H1 (cell line): ENCODE measurements at regions not wholly inside any gene's neighbourhood (a gene's known extent, or its start where the extent isn't known, plus 50 kb on each side); places are given as distances from the start of the nearest gene placed in this dataset.

Experiments used
- CTCF ChIA-PET: fragments of 300-600 bp; sonication (Branson Sonifier 250); formaldehyde crosslinking; loops from one replicate; lab custom pipeline; 2021; ENCODE audit not compliant: partially characterized antibody; lab: Charles Lee
- POLR2A ChIA-PET: fragments of 300-600 bp; sonication (Branson Sonifier 250); formaldehyde crosslinking; loops from one replicate; lab custom pipeline; 2021; ENCODE audit warnings: inconsistent platforms; ENCODE audit not compliant: partially characterized antibody; lab: Charles Lee
- DNase-seq, 2 experiments: peaks; one replicate each; pipeline versions ENCODE4 v3.0.0 to v3.0.0-alpha.2; 2010 to 2022; ENCODE audit warnings: low spot score in 2 of 2, low read depth in 1 of 2, mixed read lengths in 1 of 2
- FAIRE-seq: peaks from 2 replicates; lab custom pipeline; 2011; peaks lifted over from hg19 to GRCh38; lab: Jason Lieb, UNC
- H2AFZ ChIP-seq: 2 replicates; pipeline ENCODE4 v1.8.1; 2012; ENCODE audit warnings: low read length, inconsistent platforms
- H2AK5ac ChIP-seq: 2 replicates; pipeline ENCODE4 v1.6.1; 2013; ENCODE audit warnings: low read depth, low read length
- H2BK120ac ChIP-seq: replicated peaks from 2 replicates; pipeline ENCODE3; 2013; ENCODE audit warnings: low read depth, low read length, inconsistent platforms
- H2BK12ac ChIP-seq: 2 replicates; pipeline ENCODE4 v1.6.1; 2013; ENCODE audit warnings: low read depth, low read length
- H2BK15ac ChIP-seq: 2 replicates; pipeline ENCODE4 v1.6.1; 2013; ENCODE audit warnings: low read length
- H2BK20ac ChIP-seq: 2 replicates; pipeline ENCODE4 v1.6.1; 2013; ENCODE audit warnings: low read length
- H2BK5ac ChIP-seq: 2 replicates; pipeline ENCODE4 v1.6.1; 2013; ENCODE audit warnings: low read depth, low read length
- H3K14ac ChIP-seq: 2 replicates; pipeline ENCODE4 v1.6.1; 2013; ENCODE audit warnings: inconsistent platforms; ENCODE audit not compliant: insufficient read length
- H3K18ac ChIP-seq: 2 replicates; pipeline ENCODE4 v1.6.1; 2013; ENCODE audit warnings: low read length; ENCODE audit errors: extremely low read depth
- H3K23ac ChIP-seq: 2 replicates; pipeline ENCODE4 v1.6.1; 2013; ENCODE audit warnings: inconsistent platforms; ENCODE audit not compliant: insufficient read length
- H3K23me2 ChIP-seq: 2 replicates; pipeline ENCODE4 v1.6.1; 2013; ENCODE audit warnings: low read depth, low read length
- H3K27ac ChIP-seq: 2 replicates; pipeline ENCODE4 v1.6.1; 2011; ENCODE audit warnings: low read depth, low read length, inconsistent platforms
- H3K27me3 ChIP-seq, 4 experiments: replicated peaks in 1 of 4; 1 replicate in 1 of 4; 2 replicates in 3 of 4; pipeline versions ENCODE4 v1.6.1 to v1.8.1; 2011 to 2013; ENCODE audit warnings: low read length in 3 of 4, mild to moderate bottlenecking in 3 of 4, inconsistent platforms in 2 of 4, mixed read lengths in 2 of 4, moderate library complexity in 1 of 4; ENCODE audit not compliant: control insufficient read depth in 3 of 4, insufficient read depth in 3 of 4; ENCODE audit errors: extremely low read depth in 1 of 4
- H3K36me3 ChIP-seq, 4 experiments: 2 replicates each; pipeline versions ENCODE4 v1.6.1 to v1.8.1; 2011 to 2013; ENCODE audit warnings: mild to moderate bottlenecking in 4 of 4, low read length in 3 of 4, moderate library complexity in 2 of 4, control low read depth in 1 of 4, inconsistent platforms in 1 of 4; ENCODE audit not compliant: insufficient read depth in 4 of 4, control insufficient read depth in 2 of 4
- H3K4ac ChIP-seq: replicated peaks from 2 replicates; pipeline ENCODE3; 2013; ENCODE audit warnings: low read length, low read depth, mixed read lengths, inconsistent platforms; ENCODE audit not compliant: insufficient read length
- H3K4me1 ChIP-seq, 4 experiments: replicated peaks in 1 of 4; 1 replicate in 1 of 4; 2 replicates in 3 of 4; pipeline versions ENCODE4 v1.6.1 to v1.8.1; 2011 to 2013; ENCODE audit warnings: low read length in 3 of 4, inconsistent platforms in 2 of 4, mixed read lengths in 1 of 4; ENCODE audit not compliant: insufficient read depth in 4 of 4, control insufficient read depth in 3 of 4
- H3K4me2 ChIP-seq, 2 experiments: 2 replicates each; pipeline versions ENCODE4 v1.6.1 to v1.8.1; 2011 to 2013; ENCODE audit warnings: low read depth in 2 of 2, low read length in 2 of 2, control low read depth in 1 of 2, inconsistent platforms in 1 of 2, mild to moderate bottlenecking in 1 of 2; ENCODE audit not compliant: insufficient read depth in 1 of 2
- H3K4me3 ChIP-seq, 4 experiments: fragments of 200-600, 300-600 bp in 1 of 4; sonication (generic), shearing (Covaris generic), sonication (Bioruptor Twin) in 1 of 4; 2 replicates each; pipeline versions ENCODE4 v1.5.1 to v1.8.1; 2011 to 2016; ENCODE audit warnings: low read length in 4 of 4, low read depth in 3 of 4, control low read depth in 2 of 4, inconsistent platforms in 2 of 4, mild to moderate bottlenecking in 2 of 4, mixed read lengths in 1 of 4, moderate library complexity in 1 of 4; ENCODE audit not compliant: insufficient read depth in 2 of 4; ENCODE audit errors: extremely low read depth in 1 of 4
- H3K56ac ChIP-seq: replicated peaks from 2 replicates; pipeline ENCODE3; 2013; ENCODE audit warnings: low read depth, mild to moderate bottlenecking, mixed read lengths, low read length, inconsistent platforms; ENCODE audit not compliant: insufficient read length
- H3K79me1 ChIP-seq: 2 replicates; pipeline ENCODE4 v1.6.1; 2013; ENCODE audit warnings: low read depth, low read length, control low read depth
- H3K79me2 ChIP-seq, 2 experiments: 2 replicates each; pipeline versions ENCODE4 v1.6.1 to v1.8.1; 2012 to 2013; ENCODE audit warnings: low read length in 2 of 2, mild to moderate bottlenecking in 2 of 2, inconsistent platforms in 1 of 2; ENCODE audit not compliant: insufficient read depth in 2 of 2, control insufficient read depth in 1 of 2
- H3K9ac ChIP-seq, 4 experiments: replicated peaks in 1 of 4; 1 replicate in 1 of 4; 2 replicates in 3 of 4; pipeline versions ENCODE4 v1.6.1 to v1.8.1; 2011 to 2013; ENCODE audit warnings: low read depth in 3 of 4, low read length in 3 of 4, control low read depth in 2 of 4, mild to moderate bottlenecking in 2 of 4, moderate library complexity in 2 of 4, inconsistent platforms in 1 of 4; ENCODE audit errors: extremely low read depth in 1 of 4
- H3K9me3 ChIP-seq, 2 experiments: 2 replicates each; pipeline versions ENCODE4 v1.6.1 to v1.8.1; 2012 to 2013; ENCODE audit warnings: mild to moderate bottlenecking in 2 of 2, moderate library complexity in 2 of 2, control low read depth in 1 of 2, inconsistent platforms in 1 of 2, low read depth in 1 of 2, low read length in 1 of 2, mixed read lengths in 1 of 2; ENCODE audit not compliant: insufficient read depth in 2 of 2
- H4K20me1 ChIP-seq, 2 experiments: replicated peaks in 1 of 2; 2 replicates each; pipeline versions ENCODE3 to v1.8.1; 2011 to 2013; ENCODE audit warnings: inconsistent platforms in 2 of 2, low read length in 2 of 2, mild to moderate bottlenecking in 1 of 2; ENCODE audit not compliant: insufficient read depth in 2 of 2, control insufficient read depth in 1 of 2
- H4K5ac ChIP-seq: 2 replicates; pipeline ENCODE4 v1.6.1; 2013; ENCODE audit warnings: low read length, low read depth, mixed read lengths, inconsistent platforms; ENCODE audit not compliant: insufficient read length
- H4K8ac ChIP-seq: 2 replicates; pipeline ENCODE4 v1.8.0; 2013; ENCODE audit warnings: mild to moderate bottlenecking, moderate library complexity, low read length, inconsistent platforms; ENCODE audit not compliant: insufficient read depth; ENCODE audit errors: extremely low read depth
- H4K91ac ChIP-seq: replicated peaks from 2 replicates; pipeline ENCODE3; 2013; ENCODE audit warnings: low read length, mixed read lengths, inconsistent platforms; ENCODE audit not compliant: insufficient read length
- CHD7 ChIP-seq: fragments of 300-600 bp; sonication (generic); IDR thresholded peaks from 2 replicates; pipeline ENCODE4 v1.7.1; 2012; ENCODE audit warnings: low read length, moderate library complexity, mild to moderate bottlenecking, inconsistent platforms; ENCODE audit not compliant: insufficient replicate concordance
- WGBS, 2 experiments: shearing (Covaris generic) in 1 of 2; methylation state at CpG; one replicate each; pipeline versions ENCODE4 v1.1.6 to v1.1.7; 2013 to 2015; ENCODE audit warnings: low lambda C conversion rate in 2 of 2, mixed read lengths in 2 of 2, inconsistent platforms in 1 of 2, low coverage in 1 of 2, missing lambda C conversion rate in 1 of 2; ENCODE audit not compliant: insufficient replicate concordance in 2 of 2, insufficient coverage in 1 of 2, insufficient read length in 1 of 2; ENCODE audit errors: extremely low coverage in 1 of 2, missing lambda C conversion rate in 1 of 2; 5-methylcytosine and 5-hydroxymethylcytosine counted together

GRCh38 chr10:131820626-131821025 lies 80.2 kb upstream of the PPP2R2D start:
- Histone ChIP-seq H2AFZ (no peak overlapping the region), H3K79me1 (no peaks in the 10 kb centered on the region), H3K27ac (no peak overlapping the region), H2BK12ac (no peak overlapping the region), H2BK120ac (no peak overlapping the region), H4K8ac (no peak overlapping the region), H2BK15ac (no peak overlapping the region), H3K9ac (no peak overlapping the region), H2BK5ac (no peak overlapping the region), H4K20me1 (no peaks in the 10 kb centered on the region), H3K56ac (no peak overlapping the region), H3K9me3 (no peaks in the 10 kb centered on the region), H3K4me2 (no peak overlapping the region), H3K18ac (no peak overlapping the region), H2AK5ac (no peak overlapping the region), H3K79me2 (no peaks in the 10 kb centered on the region), H3K4me1 (peaks cover 3 to 18% (median 11%) of the 10 kb centered on the region in 4 experiments), H4K91ac (no peak overlapping the region), H2BK20ac (no peak overlapping the region), H3K36me3 (no peaks in the 10 kb centered on the region), H3K4ac (no peak overlapping the region), H3K23me2 (peaks cover 1% of the 10 kb centered on the region; the same call in 1 of the 2 replicates), H3K4me3 (no peak overlapping the region), H3K27me3 (no peaks in the 10 kb centered on the region), H3K23ac (no peak overlapping the region), H3K14ac (no peak overlapping the region), H4K5ac (no peak overlapping the region)
- CTCF ChIA-PET: no interaction called here
- DNase-seq (no peak), FAIRE-seq (no peak)
- POLR2A ChIA-PET: no interaction called here
- WGBS, 2 experiments: 93% methylated on average over 9 of the region's 9 CpGs; no CpG with 5 or more reads in 1 of the 2 experiments
- no peak for TF ChIP-seq CHD7
